K562 (cell line): ENCODE measurements at regions not wholly inside any gene's neighbourhood (a gene's known extent, or its start where the extent isn't known, plus 50 kb on each side); places are given as distances from the start of the nearest gene placed in this dataset.

Source experiments
- ATAC-seq: fragments of 200-7000 bp; cut with Tn5 transposase; 3 replicates; pipeline ENCODE4 v1.9.1; 2020; ENCODE audit warnings: moderate library complexity
- BruUV-seq: library from RNA; stranded (reverse); fragments of 400-500 nt; replicated peaks from 2 replicates; lab custom pipeline; 2021; lab: Mats Ljungman, UMichigan
- CTCF ChIA-PET: fragments of 300-600 bp; formaldehyde crosslinking; extraction: SDS; loops from one replicate; lab custom pipeline; 2021; ENCODE audit warnings: low intra/inter-chr PET ratio; lab: Yijun Ruan, JAX
- POLR2A ChIA-PET: fragments of 300-600, 350-650 bp; sonication (Branson Sonifier 250); formaldehyde crosslinking; extraction: SDS; loops from one replicate; lab custom pipeline; 2021; ENCODE audit warnings: antibody characterized with exemption, inconsistent platforms; lab: Yijun Ruan, JAX
- DNase-seq, 4 experiments: peaks; one replicate each; pipeline versions ENCODE4 v3.0.0 to v3.0.0-alpha.2; 2011 to 2018; ENCODE audit warnings: low spot score in 3 of 4, mixed read lengths in 3 of 4; ENCODE audit errors: extremely low read depth in 1 of 4
- FAIRE-seq: peaks from 2 replicates; lab custom pipeline; 2011; peaks lifted over from hg19 to GRCh38; lab: Jason Lieb, UNC
- H2AFZ ChIP-seq: 2 replicates; pipeline ENCODE4 v1.6.0; 2011; ENCODE audit warnings: low read depth, low read length, control low read depth, inconsistent platforms
- H3K27ac ChIP-seq: fragments of 200-600 bp; 3 replicates; pipeline ENCODE4 v1.8.0; 2011; ENCODE audit warnings: low read depth, mild to moderate bottlenecking, control low read depth, inconsistent platforms, low read length, moderate library complexity, mixed read lengths; ENCODE audit errors: extremely low read depth
- H3K27me3 ChIP-seq, 2 experiments: fragments of 300-600 bp in 1 of 2; 2 replicates in 1 of 2; 3 replicates in 1 of 2; pipeline versions ENCODE4 v1.6.0 to v1.8.0; 2011; ENCODE audit warnings: inconsistent platforms in 2 of 2, low read length in 2 of 2, mild to moderate bottlenecking in 1 of 2, mixed read lengths in 1 of 2, moderate library complexity in 1 of 2; ENCODE audit not compliant: control insufficient read depth in 2 of 2, insufficient read depth in 2 of 2
- H3K36me3 ChIP-seq: fragments of 300-600 bp; 3 replicates; pipeline ENCODE4 v1.8.0; 2011; ENCODE audit warnings: mild to moderate bottlenecking, low read length, inconsistent platforms; ENCODE audit not compliant: control insufficient read depth, insufficient read depth
- H3K4me1 ChIP-seq, 2 experiments: fragments of 200-600 bp in 1 of 2; replicated peaks in 1 of 2; 2 replicates in 1 of 2; 3 replicates in 1 of 2; pipeline versions ENCODE4 v1.5.1 to v1.8.0; 2011; ENCODE audit warnings: inconsistent platforms in 2 of 2, low read length in 2 of 2, mild to moderate bottlenecking in 1 of 2, mixed read lengths in 1 of 2, moderate library complexity in 1 of 2; ENCODE audit not compliant: control insufficient read depth in 2 of 2, insufficient read depth in 2 of 2
- H3K4me2 ChIP-seq: 2 replicates; pipeline ENCODE4 v1.6.1; 2011; ENCODE audit warnings: low read length, control low read depth, inconsistent platforms, mixed read lengths; ENCODE audit not compliant: insufficient read depth
- H3K4me3 ChIP-seq: fragments of 200-600 bp; sonication (generic), shearing (Covaris generic); 2 replicates; pipeline ENCODE4 v1.5.1; 2016; ENCODE audit warnings: control low read depth, inconsistent platforms
- H3K79me2 ChIP-seq: fragments of 200-600 bp; 3 replicates; pipeline ENCODE4 v1.8.0; 2011; ENCODE audit warnings: low read length, inconsistent platforms; ENCODE audit not compliant: control insufficient read depth, insufficient read depth
- H3K9ac ChIP-seq, 2 experiments: 2 replicates each; pipeline versions ENCODE4 v1.6.0 to v1.6.1; 2011; ENCODE audit warnings: low read depth in 2 of 2, low read length in 2 of 2, control low read depth in 1 of 2, inconsistent platforms in 1 of 2, mild to moderate bottlenecking in 1 of 2, mixed read lengths in 1 of 2; ENCODE audit not compliant: insufficient read depth in 1 of 2
- H3K9me1 ChIP-seq: one replicate; pipeline ENCODE4 v1.6.0; 2011; ENCODE audit warnings: inconsistent platforms, mild to moderate bottlenecking, low read length, moderate library complexity; ENCODE audit not compliant: control insufficient read depth, insufficient read depth
- H3K9me3 ChIP-seq: replicated peaks from 2 replicates; pipeline ENCODE4 v1.5.1; 2011; ENCODE audit warnings: low read depth, low read length, inconsistent platforms; ENCODE audit not compliant: control insufficient read depth, insufficient read depth
- H4K20me1 ChIP-seq: replicated peaks from 2 replicates; pipeline ENCODE4 v1.6.1; 2011; ENCODE audit warnings: low read length, inconsistent platforms, mixed read lengths; ENCODE audit not compliant: control insufficient read depth, insufficient read depth
- ETV1 ChIP-seq: fragments of 450-650 bp; conservative IDR thresholded peaks from 2 replicates; pipeline ENCODE4 v1.6.1; 2016; ENCODE audit warnings: missing genetic modification characterization, control low read depth, low read depth, missing compliant biosample characterization
- PCBP2 ChIP-seq: fragments of 200-400 bp; formaldehyde crosslinking; IDR thresholded peaks from 2 replicates; pipeline ENCODE4 v1.6.1; 2018; ENCODE audit warnings: low read length, low read depth, mild to moderate bottlenecking, moderate library complexity; ENCODE audit not compliant: poor library complexity, severe bottlenecking
- PRMT5 ChIP-seq: sonication (generic); formaldehyde crosslinking; IDR thresholded peaks from 2 replicates; pipeline ENCODE4 v1.5.0; 2020; ENCODE audit warnings: missing genetic modification reagents
- RFX7 ChIP-seq: fragments of 250-450 bp; sonication (Bioruptor Pico); IDR thresholded peaks from 2 replicates; pipeline ENCODE4 v1.5.1; 2021; ENCODE audit warnings: mild to moderate bottlenecking
- U2AF1 ChIP-seq: fragments of 200-400 bp; formaldehyde crosslinking; optimal IDR thresholded peaks from 2 replicates; pipeline ENCODE3; 2017; ENCODE audit warnings: mild to moderate bottlenecking, low read depth, low read length, moderate library complexity
- ZBTB17 ChIP-seq: fragments of 450-650 bp; formaldehyde crosslinking; IDR thresholded peaks from 2 replicates; pipeline ENCODE4 v1.4.0; 2020; ENCODE audit warnings: mild to moderate bottlenecking
- ZNF511 ChIP-seq: sonication (generic); formaldehyde crosslinking; IDR thresholded peaks from 2 replicates; pipeline ENCODE4 v1.8.0; 2022; ENCODE audit warnings: mild to moderate bottlenecking, missing genetic modification reagents
- WGBS: fragments of 100-300 bp; shearing (Covaris generic); methylation state at CpG from one replicate; pipeline ENCODE4 v1.1.6; 2016; ENCODE audit warnings: low coverage, mixed read lengths; ENCODE audit not compliant: insufficient coverage; ENCODE audit errors: missing lambda C conversion rate; 5-methylcytosine and 5-hydroxymethylcytosine counted together
- in situ Hi-C: fragments of 300-500 bp; cut with MboI; formaldehyde crosslinking; loops from 4 replicates; pipeline ENCODE4 v1.15.0; 2018; ENCODE audit warnings: inconsistent platforms, mixed read lengths
- intact Hi-C: fragments of 100-400 bp; cut with micrococcal nuclease; formaldehyde crosslinking; loops from 2 replicates; pipeline ENCODE4 v1.14.2; 2022

GRCh38 chr5:2222246-2222992, 339.7 kb upstream of the IRX4 start (continued):
- TF ChIP-seq U2AF1, result no peak
- TF ChIP-seq ETV1, result no peak
- no peak for TF ChIP-seq PRMT5
- TF ChIP-seq PCBP2, result no peak
- TF ChIP-seq RFX7 (CRISPR knock-in tag), result no peak
- no peak for TF ChIP-seq ZBTB17
- TF ChIP-seq ZNF511 (CRISPR knock-in tag), result no peak

GRCh38 chr5:2221450-2221849, 338.7 kb upstream of the IRX4 start:
- WGBS, result 0% methylated on average over 5 of the region's 5 CpGs
- Histone ChIP-seq H3K79me2 (no peaks in the 10 kb centered on the region), H3K4me2 (no peak overlapping the region), H3K9me3 (no peaks in the 10 kb centered on the region), H3K36me3 (no peaks in the 10 kb centered on the region)
- intact Hi-C loops, result no loop called here
- FAIRE-seq (no peak), ATAC-seq (no peak)
- no TSS peak for BruUV-seq
- CTCF ChIA-PET, result no interaction called here
- TF ChIP-seq U2AF1, result no peak
- TF ChIP-seq, all 486 proteins: peak for 0
- no peaks in the 10 kb centered on the region for H3K9me1 ChIP-seq
- no peak overlapping the region for H3K4me3 ChIP-seq
- H3K9ac ChIP-seq, result no peak overlapping the region
- H4K20me1 ChIP-seq, result no peaks in the 10 kb centered on the region; the same call in 1 of the 2 replicates
- no peak for DNase-seq
- in situ Hi-C loops, result no loop called here
- H3K27ac ChIP-seq, result no peak overlapping the region
- H3K27me3 ChIP-seq, result peaks cover 16 to 43% of the 10 kb centered on the region in 2 experiments
- POLR2A ChIA-PET, result interaction anchor here (0.7 to 1.0 kb wide), 2 partner anchors 9 to 68 kb away, joined by 4 read pairs; no protein-coding TSS in a partner anchor
- H3K4me1 ChIP-seq, result no peaks in the 10 kb centered on the region
- no peak overlapping the region for H2AFZ ChIP-seq
